NCI-H2107 (cell line): ENCODE measurements at regions not wholly inside any gene's neighbourhood (a gene's known extent, or its start where the extent isn't known, plus 50 kb on each side); places are given as distances from the start of the nearest gene placed in this dataset.

Source experiments
- DNase-seq: peaks from one replicate; lab custom pipeline; 2025; lab: John Stamatoyannopoulos, UW

- DNase-seq, result no peak
Observed at GRCh38 chr12:28107679-28108078, 82.6 kb upstream of the CCDC91 start.

DNA sequence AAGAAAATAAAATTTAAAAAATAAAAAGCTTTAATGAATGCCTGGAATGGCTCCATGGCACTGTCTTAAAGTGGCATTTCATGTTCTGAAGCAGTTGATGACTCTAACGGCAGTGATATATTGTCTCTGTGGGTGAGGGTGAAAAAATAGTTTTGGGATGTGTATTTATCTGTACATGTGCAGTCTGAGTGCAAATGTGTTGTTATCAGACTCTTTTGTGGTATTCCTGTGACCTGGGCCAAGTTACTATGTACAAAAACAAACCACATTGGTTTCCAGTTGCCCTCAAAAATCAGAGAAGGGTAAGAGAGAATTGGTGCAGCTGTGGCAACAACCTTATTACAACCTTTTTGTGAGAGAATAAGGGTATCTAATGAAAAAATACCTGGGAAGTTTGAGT is 81.7 kb upstream of the CCDC91 start:
- DNase-seq, result no peak

DNA sequence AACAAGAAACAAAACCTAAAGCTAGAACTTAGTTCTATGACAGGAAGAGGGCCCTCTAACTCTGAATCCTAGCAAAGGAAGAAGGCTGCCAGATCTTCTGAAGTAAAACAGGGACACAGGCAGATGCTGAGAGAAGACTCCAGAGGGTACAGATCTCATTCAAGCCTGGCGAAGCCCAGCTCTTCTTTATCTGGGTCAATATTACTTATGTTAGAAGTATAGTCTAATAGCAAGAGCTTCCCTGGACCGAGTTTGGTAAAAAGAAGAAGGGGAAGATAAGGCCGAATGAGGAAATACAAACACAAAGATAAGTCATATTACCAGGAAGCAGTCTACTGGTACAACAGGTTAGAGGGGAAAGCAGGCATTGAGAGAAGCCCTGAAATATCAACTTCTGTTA is 79.9 kb upstream of the CCDC91 start:
- DNase-seq, result no peak

DNA sequence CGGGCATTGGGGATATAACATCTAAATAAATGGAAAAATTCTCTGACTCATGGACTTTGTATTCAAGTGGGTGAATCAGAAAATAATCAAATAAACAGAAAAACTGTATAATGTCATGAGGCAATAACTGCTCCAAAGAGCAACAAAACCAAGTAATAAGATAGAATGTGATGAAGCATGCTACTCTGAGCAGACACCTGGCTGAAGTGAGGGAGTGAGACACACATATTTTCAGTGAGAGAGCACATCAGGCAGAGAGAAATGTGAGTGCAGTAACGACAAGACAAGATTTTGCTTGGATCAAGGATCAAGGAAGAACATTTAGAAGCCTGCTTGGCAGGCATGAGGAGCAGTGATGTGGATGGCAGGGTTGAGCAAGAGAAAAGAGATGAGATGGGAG is 75.8 kb upstream of the CCDC91 start:
- no peak for DNase-seq

GRCh38 chr12:28121433-28121832 is 68.8 kb upstream of the CCDC91 start:
- no peak for DNase-seq

DNA sequence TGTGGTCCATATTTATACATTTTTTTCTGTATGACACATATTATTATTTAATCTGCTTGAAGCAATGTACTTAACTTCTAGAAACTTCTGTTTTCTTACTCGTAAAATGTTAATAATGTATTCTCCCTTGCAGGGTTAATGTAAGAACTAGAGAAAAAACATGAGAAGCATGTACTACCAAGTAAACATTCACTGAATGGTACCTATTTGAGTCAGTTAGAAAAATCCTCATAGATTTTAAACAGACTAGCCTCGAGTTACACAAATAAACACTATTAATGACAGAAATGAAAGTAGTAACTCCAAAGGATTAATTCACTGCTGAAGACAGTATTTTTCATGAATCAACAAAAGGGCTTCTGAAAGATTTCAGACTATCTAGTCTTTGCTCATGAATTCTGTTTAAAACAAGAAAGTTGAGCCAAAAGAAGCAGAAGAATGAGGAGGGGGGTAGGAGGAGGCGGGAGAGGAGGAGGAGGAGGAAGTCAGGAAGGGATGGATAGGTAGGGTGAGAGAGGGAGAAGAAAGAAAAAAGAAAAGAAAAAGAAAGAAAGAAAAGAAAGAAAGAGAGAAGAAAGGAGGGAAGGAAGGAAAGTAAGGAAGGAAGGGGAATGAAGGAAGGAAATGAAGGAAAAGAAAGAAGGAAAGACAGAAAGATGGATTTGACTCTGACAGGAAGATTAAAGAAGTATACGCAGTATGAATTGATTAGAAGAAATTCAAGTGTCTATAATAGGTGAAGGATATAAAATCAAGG is 68.2 kb upstream of the CCDC91 start:
- DNase-seq, result no peak

DNA sequence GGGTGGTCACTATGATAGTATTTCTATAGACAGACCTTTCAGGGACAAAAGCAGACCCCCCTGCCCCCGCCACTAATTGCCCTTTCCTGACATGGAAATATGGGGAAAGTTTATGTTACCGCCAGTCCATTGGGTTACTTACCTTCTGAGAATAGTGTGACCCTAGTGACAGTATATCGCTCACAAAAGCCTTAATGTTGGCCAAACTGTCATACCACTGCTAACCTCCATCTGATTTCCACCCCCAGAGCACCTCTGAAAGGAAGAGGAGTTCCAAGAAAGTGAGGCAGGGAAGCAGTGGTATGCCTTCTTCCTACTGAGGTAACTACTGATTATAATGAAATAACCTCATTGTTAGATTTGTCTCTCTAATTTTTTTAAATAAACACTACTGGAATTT is 67.5 kb upstream of the CCDC91 start:
- no peak for DNase-seq

- DNase-seq, result no peak
Observed at GRCh38 chr12:28127455-28127854, 62.8 kb upstream of the CCDC91 start.

GRCh38 chr12:28129031-28129430 is 61.2 kb upstream of the CCDC91 start:
- no peak for DNase-seq

DNA sequence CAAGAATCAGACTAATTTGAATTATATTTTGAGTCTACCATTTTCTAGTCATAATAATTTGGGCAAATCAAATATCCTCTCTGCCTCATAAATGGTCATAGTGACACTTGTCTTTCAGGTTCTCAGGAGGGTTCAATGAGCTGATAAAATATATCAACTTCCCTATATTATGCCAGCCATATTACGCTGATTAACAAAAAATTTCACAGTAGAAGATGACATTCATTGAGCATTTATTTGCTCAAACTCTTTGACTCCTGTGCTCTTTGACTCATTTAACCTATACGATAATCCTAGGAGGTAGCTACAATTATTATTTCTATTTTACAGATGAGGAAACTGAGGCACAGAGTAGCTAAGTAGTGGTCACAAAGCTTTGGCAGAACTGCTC is 60.0 kb upstream of the CCDC91 start:
- DNase-seq, result no peak

DNA sequence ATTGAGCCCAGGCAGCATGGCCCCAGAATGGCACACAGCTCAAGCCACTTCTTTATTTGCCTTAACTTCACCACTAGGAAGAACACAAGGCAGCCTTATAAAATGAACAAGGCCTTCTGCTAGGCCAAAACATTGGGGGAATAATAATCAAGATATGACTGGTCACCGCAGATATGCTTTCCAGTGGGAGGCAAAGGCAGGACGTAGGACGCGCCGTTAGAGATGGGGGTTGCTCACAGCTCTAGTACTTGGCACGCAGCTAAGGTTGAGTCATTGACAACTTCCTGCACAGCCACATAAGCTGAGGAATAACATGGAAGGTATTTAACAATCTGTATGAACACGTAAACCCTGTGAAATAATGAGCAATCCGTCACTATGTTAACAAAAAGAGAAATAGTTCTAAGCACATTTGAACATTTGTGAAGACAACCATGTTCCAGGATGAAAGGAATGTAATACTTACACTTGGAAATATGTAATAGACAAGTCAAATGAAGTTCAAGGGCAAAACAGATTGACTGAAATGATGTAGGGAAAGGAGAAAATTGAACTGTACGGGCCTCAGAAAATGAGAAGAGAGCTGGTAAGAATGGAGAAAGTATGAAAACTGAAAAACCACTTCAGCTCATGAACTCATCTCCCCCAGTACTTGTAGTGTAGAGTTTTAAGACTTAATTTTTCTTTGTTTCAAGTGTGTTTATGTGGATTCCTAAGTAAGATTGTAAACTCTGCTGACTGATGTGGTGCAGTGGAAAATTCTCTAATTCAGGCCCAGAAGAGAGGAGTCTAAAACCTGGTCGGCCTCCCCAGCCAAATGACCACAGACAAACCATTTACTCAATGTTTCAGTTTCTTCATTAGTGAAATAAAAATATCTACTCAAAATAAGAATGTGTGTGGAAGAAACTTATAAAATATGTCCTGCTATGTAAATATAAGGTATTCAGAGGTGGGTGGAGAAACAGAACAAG is 59.3 kb upstream of the CCDC91 start:
- no peak for DNase-seq

- no peak for DNase-seq
Observed at GRCh38 chr12:28132398-28132797, 57.9 kb upstream of the CCDC91 start.

DNA sequence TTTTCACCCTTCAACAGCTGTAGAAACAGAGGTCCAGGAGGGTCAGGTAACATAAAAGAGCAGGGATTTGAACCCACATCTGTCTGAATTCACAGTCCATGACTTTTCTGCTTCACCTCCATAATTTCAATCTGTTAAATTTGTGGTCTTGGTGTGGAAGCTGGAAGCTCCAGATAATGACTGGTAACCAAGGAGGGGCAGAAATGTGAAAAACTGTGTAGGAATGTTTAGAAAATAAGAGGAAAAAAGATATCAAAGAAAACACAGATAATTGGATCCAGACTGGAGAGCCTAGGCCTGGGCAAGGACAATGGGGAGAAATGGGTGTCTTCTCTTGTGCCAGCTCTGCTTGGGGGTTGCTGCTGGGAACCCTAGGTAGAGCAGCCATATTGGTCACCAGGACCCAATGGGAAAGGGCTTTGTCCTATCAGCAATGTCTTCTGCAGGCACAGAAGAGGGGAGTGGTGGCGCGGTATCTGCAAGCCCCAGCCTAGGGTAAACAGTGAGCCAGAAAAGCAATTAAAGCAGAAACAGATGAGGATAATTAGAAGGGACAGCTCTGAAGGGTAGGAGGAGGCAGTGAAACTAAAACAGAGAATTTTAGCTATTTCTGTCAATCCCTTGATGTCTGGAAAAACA is 54.3 kb upstream of the CCDC91 start:
- DNase-seq, result no peak

DNA sequence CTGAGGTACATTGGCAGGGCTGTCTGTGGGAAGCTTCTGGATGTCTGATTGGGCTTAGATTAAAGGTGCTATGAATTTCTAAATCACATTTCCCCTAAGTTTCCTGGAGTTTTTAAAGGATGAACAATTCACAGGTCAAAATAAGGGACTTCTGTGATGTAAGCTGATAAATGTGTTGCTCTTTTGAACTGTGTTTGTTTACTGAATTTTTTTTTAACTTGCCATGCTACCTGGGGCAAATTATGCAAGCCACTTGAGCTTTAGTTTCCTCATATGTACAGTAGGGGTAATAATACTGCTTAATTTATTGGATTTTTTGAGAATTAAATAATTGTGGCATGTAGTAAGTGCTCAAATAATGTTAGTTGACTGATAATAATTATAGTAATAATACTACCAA is 52.8 kb upstream of the CCDC91 start:
- no peak for DNase-seq

DNA sequence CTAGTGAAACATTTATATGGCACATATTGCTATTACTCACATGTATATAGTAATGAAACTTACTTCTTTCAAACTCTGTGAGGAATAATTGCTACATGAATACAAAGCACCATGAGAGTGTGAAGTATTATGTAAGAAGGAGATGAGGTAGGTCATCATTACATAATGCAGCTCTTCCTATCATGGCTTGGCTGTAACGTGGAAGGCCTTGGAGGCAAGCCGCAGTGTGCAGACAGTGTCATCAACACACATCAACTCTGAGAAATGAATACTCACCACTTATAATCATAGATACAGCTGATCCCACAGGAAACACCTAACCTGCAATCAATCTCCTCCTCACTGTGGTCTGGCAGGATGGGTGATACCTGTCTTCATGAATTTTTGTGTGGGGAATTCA is 49.9 kb upstream of the CCDC91 start:
- DNase-seq, result no peak
